WTC11 (cell line): ENCODE measurements at regions not wholly inside any gene's neighbourhood (a gene's known extent, or its start where the extent isn't known, plus 50 kb on each side); places are given as distances from the start of the nearest gene placed in this dataset.

Experiments
- CTCF ChIP-seq: fragments of 200-600 bp; IDR thresholded peaks from 2 replicates; pipeline ENCODE4 v1.8.0; 2022; ENCODE audit warnings: antibody characterized with exemption
- IRF2 ChIP-seq: sonication (generic); formaldehyde crosslinking; IDR thresholded peaks from 2 replicates; pipeline ENCODE4 v1.8.0; 2022; ENCODE audit warnings: low read depth, missing genetic modification reagents, borderline replicate concordance
- KAT7 ChIP-seq: sonication (generic); formaldehyde crosslinking; IDR thresholded peaks from 2 replicates; pipeline ENCODE4 v1.8.1; 2023; ENCODE audit warnings: missing genetic modification reagents, mild to moderate bottlenecking, borderline replicate concordance

GRCh38 chr20:58586565-58587093 lies 64.5 kb upstream of the STX16 start:
- no peak for TF ChIP-seq CTCF
- no peak for TF ChIP-seq IRF2
- TF ChIP-seq KAT7 (CRISPR knock-in tag), result no peak
